Stimulated activated memory B cell treated with anti-CD40 and anti-IgM and Interleukin-4, amounts not matched to agents 10 μg/mL and 1 μg/mL and 100 μg/mL, for 72 hours (primary cell): ENCODE measurements at regions not wholly inside any gene's neighbourhood (a gene's known extent, or its start where the extent isn't known, plus 50 kb on each side); places are given as distances from the start of the nearest gene placed in this dataset.
A peak's percentile ranks its signal among the peaks of the same experiment; 100 is the strongest.

Experiments used
- ATAC-seq: fragments of 150-1000 bp; cut with Tn5 transposase; 2 replicates; pipeline ENCODE4 v1.10.0; 2021
- H3K27ac Mint-ChIP-seq: one replicate; pipeline ENCODE4 v1.8.0; 2022; ENCODE audit warnings: mild to moderate bottlenecking, mixed read lengths
- H3K27me3 Mint-ChIP-seq: one replicate; pipeline ENCODE4 v1.8.0; 2022; ENCODE audit warnings: mixed read lengths
- H3K36me3 Mint-ChIP-seq: one replicate; pipeline ENCODE4 v1.8.0; 2022; ENCODE audit warnings: mixed read lengths
- H3K4me1 Mint-ChIP-seq: one replicate; pipeline ENCODE4 v1.8.0; 2022; ENCODE audit warnings: mixed read lengths
- H3K4me3 Mint-ChIP-seq: one replicate; pipeline ENCODE4 v1.8.0; 2022; ENCODE audit warnings: mild to moderate bottlenecking, moderate library complexity, mixed read lengths
- H3K9me3 Mint-ChIP-seq: one replicate; pipeline ENCODE4 v1.8.0; 2022; ENCODE audit warnings: mixed read lengths

- no peak overlapping the region for H3K4me3 Mint-ChIP-seq
- no peaks in the 10 kb centered on the region for H3K4me1 Mint-ChIP-seq
- H3K27me3 Mint-ChIP-seq, result no peaks in the 10 kb centered on the region
- no peak overlapping the region for H3K27ac Mint-ChIP-seq
- H3K9me3 Mint-ChIP-seq, result no peaks in the 10 kb centered on the region
- no peak for ATAC-seq
- no peaks in the 10 kb centered on the region for H3K36me3 Mint-ChIP-seq
Observed at GRCh38 chr4:184879271-184879670, 53.5 kb upstream of the ACSL1 start.

DNA sequence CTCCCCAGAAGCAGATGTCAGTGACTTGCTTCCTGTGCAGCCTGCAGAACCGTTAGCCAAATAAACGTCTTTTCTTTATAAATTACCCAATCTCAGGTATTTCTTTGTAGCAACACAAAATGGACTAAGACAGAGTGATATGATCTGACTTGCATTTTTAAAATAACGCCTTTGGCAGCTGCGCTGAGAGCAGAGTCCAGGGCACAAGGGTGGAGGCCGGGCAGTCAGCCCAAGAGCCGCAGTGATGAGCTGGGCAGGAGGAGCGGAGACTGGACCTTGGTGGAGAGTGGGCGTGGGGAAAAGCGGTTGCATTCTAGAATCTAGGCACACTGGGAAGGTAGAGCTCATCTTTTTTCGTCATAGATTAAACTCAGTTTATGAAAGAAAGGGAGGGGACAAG is 56.5 kb upstream of the ACSL1 start:
- Mint-ChIP-seq H3K36me3 (no peaks in the 10 kb centered on the region), H3K4me3 (no peak overlapping the region), H3K9me3 (no peaks in the 10 kb centered on the region), H3K4me1 (no peaks in the 10 kb centered on the region), H3K27ac (no peak overlapping the region), H3K27me3 (no peaks in the 10 kb centered on the region)
- ATAC-seq, result no peak

DNA sequence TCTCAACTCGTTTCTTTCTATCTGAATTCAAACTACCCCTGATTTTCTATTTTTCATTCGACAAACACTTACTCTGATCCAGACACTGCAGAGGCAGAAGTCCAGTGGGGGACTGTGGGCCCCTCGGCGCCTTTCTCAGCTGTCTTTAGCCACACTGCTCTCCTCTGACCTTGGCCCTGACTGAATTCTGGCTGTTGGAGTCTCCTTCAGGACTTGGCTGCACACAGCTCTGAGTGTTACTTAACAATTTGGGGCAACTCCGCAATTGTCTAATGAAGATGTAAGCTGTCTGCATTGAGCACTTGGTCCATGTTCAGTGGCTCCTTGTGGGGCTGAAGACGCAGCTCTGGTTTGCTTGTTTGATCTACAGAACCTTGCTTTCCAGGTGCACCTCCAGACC is 57.3 kb upstream of the ACSL1 start:
- Mint-ChIP-seq H3K9me3 (no peaks in the 10 kb centered on the region), H3K27ac (no peak overlapping the region), H3K27me3 (no peaks in the 10 kb centered on the region), H3K4me3 (no peak overlapping the region), H3K4me1 (no peaks in the 10 kb centered on the region), H3K36me3 (no peaks in the 10 kb centered on the region)
- ATAC-seq, result no peak

- no peaks in the 10 kb centered on the region for H3K27me3 Mint-ChIP-seq
- H3K4me3 Mint-ChIP-seq, result no peak overlapping the region
Observed at GRCh38 chr4:184884883-184885282, 59.1 kb upstream of the ACSL1 start.

DNA sequence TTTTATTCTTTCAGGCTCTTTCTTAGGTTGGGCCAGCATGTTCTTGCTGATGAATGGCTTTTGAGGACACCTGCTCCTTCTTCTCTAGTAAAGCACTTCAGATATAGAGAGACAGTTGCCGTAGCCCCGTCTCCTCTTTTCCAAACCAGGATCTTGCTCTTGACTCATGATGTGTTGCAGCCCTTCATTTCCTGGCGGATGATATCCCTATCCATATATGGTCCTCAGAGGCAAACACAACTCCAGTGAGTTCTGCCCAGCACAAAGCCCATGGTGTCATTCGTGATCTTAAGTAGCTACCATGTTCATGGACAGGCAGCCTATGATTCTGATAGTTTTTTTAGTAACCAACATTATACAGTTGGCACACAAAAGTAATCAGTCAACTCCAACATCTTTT is 59.8 kb upstream of the ACSL1 start:
- peaks cover 11% of the 10 kb centered on the region for H3K4me1 Mint-ChIP-seq

More at GRCh38 chr4:184884883-184885282, 59.1 kb upstream of the ACSL1 start:
- H3K9me3 Mint-ChIP-seq, result no peaks in the 10 kb centered on the region
- ATAC-seq, result no peak
- no peaks in the 10 kb centered on the region for H3K36me3 Mint-ChIP-seq
- no peak overlapping the region for H3K27ac Mint-ChIP-seq
- peaks cover 4% of the 10 kb centered on the region for H3K4me1 Mint-ChIP-seq

GRCh38 chr4:184887333-184887732 is 61.6 kb upstream of the ACSL1 start:
- ATAC-seq, result no peak
- H3K4me3 Mint-ChIP-seq, result no peak overlapping the region
- H3K27ac Mint-ChIP-seq, result no peak overlapping the region
- H3K36me3 Mint-ChIP-seq, result no peaks in the 10 kb centered on the region
- peaks cover 12% of the 10 kb centered on the region for H3K4me1 Mint-ChIP-seq
- H3K9me3 Mint-ChIP-seq, result no peaks in the 10 kb centered on the region
- H3K27me3 Mint-ChIP-seq, result no peaks in the 10 kb centered on the region

More for the DNA sequence above, 59.8 kb upstream of the ACSL1 start:
- Mint-ChIP-seq H3K4me3 (no peak overlapping the region), H3K36me3 (no peaks in the 10 kb centered on the region), H3K27me3 (no peaks in the 10 kb centered on the region), H3K9me3 (no peaks in the 10 kb centered on the region), H3K27ac (no peak overlapping the region)
- ATAC-seq, result no peak

- no peak for ATAC-seq
- no peaks in the 10 kb centered on the region for H3K27me3 Mint-ChIP-seq
- H3K4me3 Mint-ChIP-seq, result no peak overlapping the region
- H3K27ac Mint-ChIP-seq, result no peak overlapping the region
- H3K36me3 Mint-ChIP-seq, result no peaks in the 10 kb centered on the region
- no peaks in the 10 kb centered on the region for H3K9me3 Mint-ChIP-seq
- peaks cover 12% of the 10 kb centered on the region for H3K4me1 Mint-ChIP-seq
Observed at GRCh38 chr4:184887947-184888346, 62.2 kb upstream of the ACSL1 start.

GRCh38 chr4:184889666-184890335 is 64.0 kb upstream of the ACSL1 start:
- no peak for ATAC-seq
- Mint-ChIP-seq H3K36me3 (peaks cover 5% of the 10 kb centered on the region), H3K4me3 (no peak overlapping the region), H3K27me3 (peaks cover 8% of the 10 kb centered on the region), H3K4me1 (peaks cover 12% of the 10 kb centered on the region), H3K27ac (peak overlapping the region; percentile 33), H3K9me3 (peaks cover 3% of the 10 kb centered on the region)

DNA sequence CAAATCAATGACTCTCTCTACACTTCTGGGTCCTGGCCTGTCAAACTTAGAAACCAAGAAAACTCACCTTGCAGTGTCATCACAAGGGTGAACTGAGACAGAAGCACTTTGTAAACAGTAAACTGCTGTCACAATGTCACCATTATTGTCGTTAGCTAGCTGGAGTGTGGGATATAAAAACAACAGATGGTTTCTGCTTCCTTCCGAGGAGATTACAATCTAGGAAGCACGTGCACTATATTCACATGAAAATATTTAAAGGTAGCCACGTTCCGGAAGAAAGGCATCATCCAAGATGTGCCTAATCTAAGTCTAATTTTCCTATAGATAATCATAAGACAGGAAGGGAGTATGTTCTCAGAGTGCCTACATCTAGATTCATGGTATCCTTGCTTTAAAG is 64.7 kb upstream of the ACSL1 start:
- Mint-ChIP-seq H3K27me3 (peaks cover 8% of the 10 kb centered on the region), H3K4me3 (no peak overlapping the region), H3K27ac (peak overlapping the region; percentile 33), H3K4me1 (peaks cover 12% of the 10 kb centered on the region), H3K36me3 (peaks cover 5% of the 10 kb centered on the region), H3K9me3 (peaks cover 3% of the 10 kb centered on the region)
- ATAC-seq, result no peak

- Mint-ChIP-seq H3K27me3 (peaks cover 8% of the 10 kb centered on the region), H3K9me3 (peaks cover 3% of the 10 kb centered on the region), H3K27ac (no peak overlapping the region), H3K4me1 (peaks cover 18% of the 10 kb centered on the region), H3K4me3 (no peak overlapping the region), H3K36me3 (peaks cover 5% of the 10 kb centered on the region)
- ATAC-seq, result no peak
Observed at GRCh38 chr4:184891816-184892397, 66.1 kb upstream of the ACSL1 start.

DNA sequence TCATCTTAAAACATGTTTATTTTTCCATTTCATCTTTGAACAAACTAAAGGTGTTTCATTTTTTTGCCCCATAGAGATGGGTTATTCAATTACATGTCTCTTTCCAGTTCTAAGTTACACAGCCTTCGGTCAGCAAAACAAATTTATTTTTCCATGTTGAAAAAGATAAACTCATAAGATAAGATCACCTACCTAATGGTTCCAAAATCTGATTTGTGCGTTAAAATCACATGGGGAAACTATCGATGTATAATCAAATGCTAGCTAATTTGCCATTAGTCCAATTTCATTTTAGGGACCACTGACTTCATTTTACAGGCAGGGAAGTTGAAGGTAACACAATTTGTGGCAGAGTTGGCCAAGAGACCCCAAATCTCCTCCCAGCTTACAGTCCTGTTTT is 67.2 kb upstream of the ACSL1 start:
- Mint-ChIP-seq H3K27ac (no peak overlapping the region), H3K4me3 (no peak overlapping the region), H3K9me3 (peaks cover 3% of the 10 kb centered on the region), H3K27me3 (peaks cover 13% of the 10 kb centered on the region), H3K36me3 (peaks cover 5% of the 10 kb centered on the region), H3K4me1 (peaks cover 29% of the 10 kb centered on the region)
- ATAC-seq, result no peak

DNA sequence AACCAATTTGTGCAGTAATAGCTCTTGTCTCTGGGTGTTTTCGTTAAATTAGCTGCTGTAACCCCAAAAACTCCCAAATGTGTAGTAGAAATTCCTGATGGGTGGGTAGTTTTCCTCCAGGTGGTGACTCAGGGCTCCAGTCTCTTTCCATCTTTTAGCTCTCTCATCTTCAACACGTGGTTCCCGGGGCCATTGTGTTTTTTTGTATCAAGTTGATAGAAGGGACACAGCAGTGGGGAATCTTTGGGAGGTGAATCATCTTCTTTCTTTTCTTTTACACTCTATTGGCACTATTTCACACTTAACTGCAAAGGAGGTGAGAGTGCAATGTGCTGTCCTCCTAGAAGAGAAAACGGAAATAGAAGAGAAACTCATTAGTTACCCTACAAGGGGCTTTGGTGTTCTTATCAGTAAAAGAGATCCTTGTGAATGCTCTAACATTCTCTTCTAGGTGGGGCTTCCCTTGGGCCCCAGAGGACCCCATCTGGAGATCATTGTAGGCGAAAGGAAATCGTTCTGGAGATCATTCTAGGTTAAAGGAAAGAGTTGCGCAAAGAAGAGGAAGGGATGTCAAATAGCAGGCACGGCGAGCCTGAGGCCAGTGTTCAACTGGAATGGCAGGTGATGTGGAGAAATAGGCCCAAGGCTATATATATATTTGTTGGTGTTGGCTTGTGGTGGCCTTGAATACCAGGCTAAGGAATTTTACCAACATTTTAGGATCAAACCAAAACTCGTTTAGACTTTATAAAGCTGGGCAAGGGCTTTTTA is 68.2 kb upstream of the ACSL1 start:
- H3K4me3 Mint-ChIP-seq, result no peak overlapping the region
- H3K27ac Mint-ChIP-seq, result peak overlapping the region; percentile 18
- H3K9me3 Mint-ChIP-seq, result peaks cover 3% of the 10 kb centered on the region
- peaks cover 5% of the 10 kb centered on the region for H3K36me3 Mint-ChIP-seq
- H3K4me1 Mint-ChIP-seq, result peaks cover 37% of the 10 kb centered on the region
- no peak for ATAC-seq
- peaks cover 23% of the 10 kb centered on the region for H3K27me3 Mint-ChIP-seq

DNA sequence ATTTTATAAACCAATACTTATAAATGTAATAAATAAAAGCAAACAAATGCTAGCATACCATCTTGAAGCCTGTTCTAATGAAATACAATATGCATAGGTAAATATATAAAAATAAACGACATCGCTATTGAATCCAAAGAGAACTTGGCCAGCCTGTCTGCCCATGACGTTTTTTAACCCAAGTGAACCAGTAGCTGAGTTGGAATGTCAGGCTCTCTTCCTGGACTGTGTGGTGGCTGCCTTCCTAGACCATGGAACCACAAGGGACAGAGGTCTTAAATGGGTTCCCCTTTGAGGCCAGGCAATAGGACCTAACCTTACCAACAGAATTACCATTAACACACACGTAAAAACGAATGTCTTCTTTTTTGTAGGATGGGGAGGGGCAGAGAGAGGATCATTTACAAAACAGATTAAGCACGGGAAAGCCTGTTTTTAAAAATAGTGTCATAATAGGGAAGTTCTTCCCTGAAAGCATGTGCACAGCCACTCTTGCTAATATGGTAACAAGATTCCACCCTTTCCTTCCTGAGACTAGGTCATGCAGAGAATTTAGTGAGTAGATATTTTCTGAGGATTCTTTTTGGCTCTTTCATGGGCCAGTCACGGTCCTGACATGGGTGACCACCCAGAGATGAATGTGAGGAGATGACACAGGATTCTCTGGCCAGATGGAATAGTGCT is 69.4 kb upstream of the ACSL1 start:
- ATAC-seq, result no peak
- Mint-ChIP-seq H3K27me3 (peaks cover 32% of the 10 kb centered on the region), H3K36me3 (peaks cover 5% of the 10 kb centered on the region), H3K27ac (no peak overlapping the region), H3K9me3 (peaks cover 3% of the 10 kb centered on the region), H3K4me1 (peaks cover 39% of the 10 kb centered on the region), H3K4me3 (no peak overlapping the region)

DNA sequence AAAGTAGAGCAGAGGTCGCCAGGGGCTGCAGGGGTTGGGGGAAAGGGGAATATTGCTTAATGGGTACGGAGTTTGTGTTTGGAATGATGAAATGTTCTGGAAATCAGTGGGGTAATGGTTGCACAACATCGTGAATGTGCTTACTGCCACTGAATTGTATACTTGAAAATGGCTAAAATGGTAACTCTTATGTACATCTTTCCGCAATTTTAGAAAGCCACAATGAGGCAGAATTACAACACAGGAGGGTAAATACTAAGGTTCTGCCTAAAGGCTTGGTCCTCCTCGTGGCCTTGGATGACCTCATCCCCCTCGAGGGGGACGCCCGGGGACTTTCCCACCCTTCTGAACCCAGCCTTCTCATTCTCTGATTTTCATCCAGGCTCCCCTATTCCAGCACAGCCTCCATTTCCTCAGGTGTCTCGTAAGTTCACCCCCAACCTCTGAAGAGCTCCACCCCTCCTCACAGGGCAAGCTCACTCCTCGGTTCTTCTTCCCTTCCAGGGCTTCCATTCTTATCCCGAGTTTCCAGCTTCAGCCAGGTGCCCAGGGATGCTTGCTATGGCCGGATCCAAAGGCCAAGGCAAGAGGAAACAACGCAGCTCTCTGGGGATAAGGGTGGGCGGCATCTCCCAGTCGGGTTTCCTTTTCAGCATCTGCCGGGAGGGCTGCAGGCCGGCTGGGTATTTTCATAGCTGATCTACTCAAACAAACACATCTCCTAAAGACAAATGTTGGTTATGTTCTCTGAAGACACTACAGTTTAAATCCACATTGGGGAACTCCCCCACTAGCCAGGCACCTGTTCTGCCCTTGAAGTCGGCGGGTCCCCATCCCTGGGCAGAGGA is 71.3 kb upstream of the ACSL1 start:
- peak overlapping the region; percentile 88 for H3K27ac Mint-ChIP-seq
- H3K27me3 Mint-ChIP-seq, result peaks cover 32% of the 10 kb centered on the region
- peak overlapping the region; percentile 76 for H3K4me3 Mint-ChIP-seq
- H3K4me1 Mint-ChIP-seq, result peaks cover 35% of the 10 kb centered on the region
- H3K36me3 Mint-ChIP-seq, result peaks cover 5% of the 10 kb centered on the region
- H3K9me3 Mint-ChIP-seq, result peaks cover 3% of the 10 kb centered on the region
- ATAC-seq, result peak; percentile 81
